Endothelial cell of umbilical vein (primary cell): ENCODE measurements at regions not wholly inside any gene's neighbourhood (a gene's known extent, or its start where the extent isn't known, plus 50 kb on each side); places are given as distances from the start of the nearest gene placed in this dataset.

Experiments
- BruUV-seq: library from RNA; stranded (reverse); fragments of 400-500 nt; replicated peaks from 2 replicates; lab custom pipeline; 2021; lab: Mats Ljungman, UMichigan
- CTCF ChIA-PET: fragments of 300-600, 350-600 bp; sonication (Branson Sonifier 250); formaldehyde crosslinking; loops from one replicate; lab custom pipeline; 2021; ENCODE audit warnings: antibody characterized with exemption, inconsistent platforms; lab: Charles Lee
- POLR2A ChIA-PET: fragments of 300-600, 350-600 bp; sonication (Branson Sonifier 250); formaldehyde crosslinking; loops from one replicate; lab custom pipeline; 2021; ENCODE audit warnings: antibody characterized with exemption, inconsistent platforms; lab: Charles Lee
- DNase-seq: peaks from one replicate; pipeline ENCODE4 v3.0.0-alpha.2; 2011; ENCODE audit warnings: low read depth, low spot score
- FAIRE-seq: peaks from 2 replicates; lab custom pipeline; 2011; peaks lifted over from hg19 to GRCh38; lab: Jason Lieb, UNC
- H2AFZ ChIP-seq: 2 replicates; pipeline ENCODE4 v1.6.0; 2012; ENCODE audit warnings: low read depth, low read length, control low read depth, inconsistent platforms
- H3K27ac ChIP-seq: 2 replicates; pipeline ENCODE4 v1.5.1; 2011; ENCODE audit warnings: low read depth, mild to moderate bottlenecking, control low read depth, low read length, moderate library complexity; ENCODE audit not compliant: insufficient read depth
- H3K27me3 ChIP-seq, 2 experiments: 2 replicates each; pipeline versions ENCODE4 v1.6.0 to v1.6.1; 2011; ENCODE audit warnings: low read length in 2 of 2, mixed read lengths in 1 of 2; ENCODE audit not compliant: control insufficient read depth in 2 of 2, insufficient read depth in 2 of 2
- H3K36me3 ChIP-seq, 2 experiments: 2 replicates in 1 of 2; 3 replicates in 1 of 2; pipeline ENCODE4 v1.5.1; 2011; ENCODE audit warnings: low read length in 2 of 2, mild to moderate bottlenecking in 1 of 2, moderate library complexity in 1 of 2; ENCODE audit not compliant: control insufficient read depth in 2 of 2, insufficient read depth in 2 of 2; ENCODE audit errors: extremely low read depth in 1 of 2
- H3K4me1 ChIP-seq: 3 replicates; pipeline ENCODE4 v1.5.1; 2011; ENCODE audit warnings: mild to moderate bottlenecking, low read length; ENCODE audit not compliant: control insufficient read depth, insufficient read depth; ENCODE audit errors: extremely low read depth
- H3K4me2 ChIP-seq: 2 replicates; pipeline ENCODE4 v1.6.1; 2011; ENCODE audit warnings: low read length, control low read depth, mixed read lengths; ENCODE audit not compliant: insufficient read depth
- H3K4me3 ChIP-seq, 3 experiments: fragments of 200-600 bp in 1 of 3; sonication (generic), shearing (Covaris generic) in 1 of 3; replicated peaks in 1 of 3; 2 replicates each; pipeline ENCODE4 v1.5.1; 2011 to 2016; ENCODE audit warnings: control low read depth in 3 of 3, low read length in 3 of 3, mild to moderate bottlenecking in 2 of 3, inconsistent platforms in 1 of 3, low read depth in 1 of 3, moderate library complexity in 1 of 3; ENCODE audit not compliant: insufficient read depth in 1 of 3
- H3K79me2 ChIP-seq: 2 replicates; pipeline ENCODE4 v1.6.0; 2012; ENCODE audit warnings: low read length, inconsistent platforms; ENCODE audit not compliant: control insufficient read depth, insufficient read depth
- H3K9ac ChIP-seq: replicated peaks from 2 replicates; pipeline ENCODE3; 2011; ENCODE audit warnings: low read length, control low read depth; ENCODE audit not compliant: insufficient read depth; ENCODE audit errors: extremely low read depth
- H3K9me1 ChIP-seq: replicated peaks from 3 replicates; pipeline ENCODE4 v1.6.0; 2011; ENCODE audit warnings: mild to moderate bottlenecking, low read length; ENCODE audit not compliant: control insufficient read depth, insufficient read depth; ENCODE audit errors: extremely low read depth
- H3K9me3 ChIP-seq: replicated peaks from 2 replicates; pipeline ENCODE4 v1.5.1; 2012; ENCODE audit warnings: low read length, inconsistent platforms; ENCODE audit not compliant: control insufficient read depth, insufficient read depth
- H4K20me1 ChIP-seq: replicated peaks from 2 replicates; pipeline ENCODE3; 2011; ENCODE audit warnings: mild to moderate bottlenecking, low read length; ENCODE audit not compliant: control insufficient read depth, insufficient read depth; ENCODE audit errors: extremely low read depth
- CTCF ChIP-seq, 2 donors: IDR thresholded peaks; 1 replicate in 1 of 2; 2 replicates in 1 of 2; pipeline ENCODE4 v1.5.1; 2011; ENCODE audit warnings: low read length in 2 of 2, mild to moderate bottlenecking in 2 of 2, moderate library complexity in 2 of 2, control low read depth in 1 of 2, inconsistent platforms in 1 of 2, low read depth in 1 of 2; ENCODE audit not compliant: insufficient read depth in 1 of 2; ENCODE audit errors: extremely low read depth in 1 of 2
- FOS ChIP-seq: IDR thresholded peaks from 2 replicates; pipeline ENCODE4 v1.6.1; 2011; ENCODE audit warnings: mild to moderate bottlenecking, low read length, moderate library complexity, borderline replicate concordance; ENCODE audit not compliant: insufficient read depth
- JUN ChIP-seq: IDR thresholded peaks from 2 replicates; pipeline ENCODE4 v1.6.1; 2011; ENCODE audit warnings: borderline replicate concordance, low read depth; ENCODE audit not compliant: insufficient read length, insufficient read depth
- MYC ChIP-seq: IDR thresholded peaks from one replicate; pipeline ENCODE4 v1.6.1; 2011; ENCODE audit warnings: mild to moderate bottlenecking, low read depth, low read length
- POLR2A ChIP-seq: IDR thresholded peaks from 2 replicates; pipeline ENCODE4 v1.6.1; 2012; ENCODE audit warnings: low read depth, mild to moderate bottlenecking, control low read depth, low read length
- POLR2AphosphoS5 ChIP-seq: IDR thresholded peaks from 2 replicates; pipeline ENCODE4 v1.6.1; 2012; ENCODE audit warnings: low read depth, mild to moderate bottlenecking, control low read depth, low read length, moderate library complexity; ENCODE audit not compliant: insufficient read depth
- dilution Hi-C: fragments of 300-500 bp; cut with MboI; formaldehyde crosslinking; loops from one replicate; pipeline ENCODE4 v1.15.0; 2019; ENCODE audit warnings: low sequenced_read_pairs; ENCODE audit not compliant: extremely low pct_ligation_motif_present
- intact Hi-C: fragments of 100-400 bp; cut with micrococcal nuclease; formaldehyde crosslinking; loops from one replicate; pipeline ENCODE4 v1.10.0; 2022

DNA sequence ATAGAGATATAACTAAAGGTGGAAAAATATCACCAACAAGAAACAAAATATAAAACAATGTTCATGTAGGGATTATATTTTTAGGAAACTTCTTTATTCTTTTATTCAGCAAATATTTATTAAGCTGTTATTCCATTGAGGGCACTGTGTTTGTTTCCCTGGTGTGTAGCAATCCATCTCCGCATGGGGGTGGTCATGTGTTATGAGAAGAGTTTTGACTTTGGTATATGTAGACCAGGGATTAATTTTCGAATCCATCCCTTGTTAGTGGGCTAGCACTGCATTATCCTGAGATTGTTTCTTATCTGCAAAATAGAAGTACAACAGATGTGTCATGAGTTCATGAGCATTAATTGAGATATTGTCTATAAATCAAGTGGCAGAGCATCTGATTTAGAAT is 190.2 kb upstream of the LRRC7 start:
- no peak overlapping the region for H3K4me3 ChIP-seq
- DNase-seq (no peak), FAIRE-seq (no peak)
- no peaks in the 10 kb centered on the region for H4K20me1 ChIP-seq
- H3K27ac ChIP-seq, result no peak overlapping the region
- H3K9me3 ChIP-seq, result no peaks in the 10 kb centered on the region
- H2AFZ ChIP-seq, result no peak overlapping the region
- H3K9ac ChIP-seq, result no peak overlapping the region
- no peaks in the 10 kb centered on the region for H3K79me2 ChIP-seq
- H3K9me1 ChIP-seq, result no peaks in the 10 kb centered on the region
- POLR2A ChIA-PET, result no interaction called here
- TF ChIP-seq JUN (no peak), CTCF (IDR thresholded peaks at IDR 0.05; ENCODE audit: extremely low read depth in 1 of 2, insufficient read depth in 1 of 2, low read depth in 1 of 2, low read length in 2 of 2) (no peak), POLR2AphosphoS5 (no peak)
- no peaks in the 10 kb centered on the region for H3K4me1 ChIP-seq
- H3K27me3 ChIP-seq, result no peaks in the 10 kb centered on the region
- H3K36me3 ChIP-seq, result no peaks in the 10 kb centered on the region
- no TSS peak for BruUV-seq
- dilution Hi-C loops (no loop called here), intact Hi-C loops (no loop called here)
- CTCF ChIA-PET, result no interaction called here
- H3K4me2 ChIP-seq, result no peak overlapping the region

DNA sequence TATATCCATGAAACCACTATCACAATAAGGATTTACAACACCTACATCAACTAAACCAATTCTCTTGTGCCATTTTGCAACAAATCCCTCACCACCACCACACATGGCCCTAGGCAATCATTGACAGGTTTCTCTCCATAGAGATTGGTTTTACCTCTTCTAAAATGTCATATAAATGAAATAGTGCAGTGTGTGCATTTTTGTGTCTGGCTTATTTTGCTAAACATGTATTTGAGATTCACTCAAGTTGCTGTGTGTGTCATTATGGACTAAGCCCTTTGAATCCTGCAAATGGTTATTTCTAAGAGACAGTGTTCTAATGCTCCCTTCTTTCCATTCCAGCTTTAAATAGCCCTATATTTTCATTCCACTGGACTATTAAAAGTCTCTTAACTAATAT is 179.7 kb upstream of the LRRC7 start:
- DNase-seq, result no peak
- intact Hi-C loops, result no loop called here

More for the DNA sequence above, 179.7 kb upstream of the LRRC7 start:
- BruUV-seq, result no TSS peak
- Histone ChIP-seq H4K20me1 (no peaks in the 10 kb centered on the region), H3K9me3 (no peaks in the 10 kb centered on the region), H3K4me1 (no peaks in the 10 kb centered on the region), H3K4me2 (no peak overlapping the region), H3K4me3 (no peak overlapping the region), H3K36me3 (no peaks in the 10 kb centered on the region), H3K9ac (no peak overlapping the region), H3K9me1 (no peaks in the 10 kb centered on the region), H2AFZ (no peak overlapping the region), H3K79me2 (no peaks in the 10 kb centered on the region), H3K27me3 (no peaks in the 10 kb centered on the region), H3K27ac (no peak overlapping the region)
- CTCF ChIA-PET, result no interaction called here
- dilution Hi-C loops, result no loop called here
- POLR2A ChIA-PET, result no interaction called here
- FAIRE-seq, result no peak
- no peak for TF ChIP-seq POLR2A
- no peak for TF ChIP-seq MYC
- TF ChIP-seq FOS, result no peak
- no peak for TF ChIP-seq CTCF (IDR thresholded peaks at IDR 0.05; ENCODE audit: extremely low read depth in 1 of 2, insufficient read depth in 1 of 2, low read depth in 1 of 2, low read length in 2 of 2)
